ENCODE measurements at regions not wholly inside any gene's neighbourhood (a gene's known extent, or its start where the extent isn't known, plus 50 kb on each side); places are given as distances from the start of the nearest gene placed in this dataset.

DNA sequence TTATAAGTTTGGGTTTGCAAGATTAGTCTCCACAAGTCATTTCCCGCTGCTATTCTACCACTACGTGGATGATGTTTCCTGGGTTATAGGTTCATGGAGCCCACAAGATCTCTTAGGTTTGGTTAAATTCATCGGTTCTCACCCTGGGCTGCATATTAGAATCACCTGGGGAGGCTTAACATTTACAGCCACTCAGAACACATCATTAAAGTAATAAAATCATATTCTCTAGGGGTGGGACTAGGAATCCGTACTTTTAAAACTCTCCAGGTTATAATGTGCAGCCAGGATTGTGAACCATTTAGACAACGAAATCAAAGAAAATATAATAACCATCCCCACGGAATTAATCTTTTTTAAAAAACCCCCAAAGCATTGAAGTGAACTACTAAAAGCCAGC, 167.7 kb downstream of the ACTR3 start:
- TF ChIP-seq, protein P1, sequence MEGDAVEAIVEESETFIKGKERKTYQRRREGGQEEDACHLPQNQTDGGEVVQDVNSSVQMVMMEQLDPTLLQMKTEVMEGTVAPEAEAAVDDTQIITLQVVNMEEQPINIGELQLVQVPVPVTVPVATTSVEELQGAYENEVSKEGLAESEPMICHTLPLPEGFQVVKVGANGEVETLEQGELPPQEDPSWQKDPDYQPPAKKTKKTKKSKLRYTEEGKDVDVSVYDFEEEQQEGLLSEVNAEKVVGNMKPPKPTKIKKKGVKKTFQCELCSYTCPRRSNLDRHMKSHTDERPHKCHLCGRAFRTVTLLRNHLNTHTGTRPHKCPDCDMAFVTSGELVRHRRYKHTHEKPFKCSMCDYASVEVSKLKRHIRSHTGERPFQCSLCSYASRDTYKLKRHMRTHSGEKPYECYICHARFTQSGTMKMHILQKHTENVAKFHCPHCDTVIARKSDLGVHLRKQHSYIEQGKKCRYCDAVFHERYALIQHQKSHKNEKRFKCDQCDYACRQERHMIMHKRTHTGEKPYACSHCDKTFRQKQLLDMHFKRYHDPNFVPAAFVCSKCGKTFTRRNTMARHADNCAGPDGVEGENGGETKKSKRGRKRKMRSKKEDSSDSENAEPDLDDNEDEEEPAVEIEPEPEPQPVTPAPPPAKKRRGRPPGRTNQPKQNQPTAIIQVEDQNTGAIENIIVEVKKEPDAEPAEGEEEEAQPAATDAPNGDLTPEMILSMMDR (IDR thresholded peaks at IDR 0.05; ENCODE audit: low read length): no peak
- TF ChIP-seq EZH2 (optimal IDR thresholded peaks at IDR 0.05; ENCODE audit: low read depth, low read length): no peak
- TF ChIP-seq EZH2phosphoT487 (IDR thresholded peaks at IDR 0.05; ENCODE audit: low read length): no peak
